Superior temporal gyrus (tissue), 1 donor: ENCODE measurements at regions not wholly inside any gene's neighbourhood (a gene's known extent, or its start where the extent isn't known, plus 50 kb on each side); places are given as distances from the start of the nearest gene placed in this dataset.

Experiments used
- DNase-seq: peaks from one replicate; pipeline ENCODE4 v3.0.0-alpha.2; 2016; ENCODE audit errors: extremely low spot score

DNA sequence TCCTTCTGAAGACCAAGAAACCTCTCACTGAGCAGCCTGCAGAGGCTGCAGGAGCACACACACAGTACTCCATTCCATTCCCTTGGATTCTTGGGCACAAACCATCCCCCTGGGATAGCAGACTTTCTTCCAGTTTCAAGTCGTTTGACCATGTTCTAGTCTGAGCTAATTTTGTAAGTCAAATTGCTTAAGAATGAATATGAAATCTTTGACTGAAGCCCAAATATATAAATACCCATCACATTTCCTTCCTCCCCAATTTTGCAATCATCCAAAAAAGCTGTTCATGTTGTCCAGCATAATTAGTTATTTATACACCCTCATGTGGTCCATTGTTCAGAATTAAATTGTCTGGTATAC is 231.2 kb upstream of the TPRG1 start:
- no peak for DNase-seq

DNA sequence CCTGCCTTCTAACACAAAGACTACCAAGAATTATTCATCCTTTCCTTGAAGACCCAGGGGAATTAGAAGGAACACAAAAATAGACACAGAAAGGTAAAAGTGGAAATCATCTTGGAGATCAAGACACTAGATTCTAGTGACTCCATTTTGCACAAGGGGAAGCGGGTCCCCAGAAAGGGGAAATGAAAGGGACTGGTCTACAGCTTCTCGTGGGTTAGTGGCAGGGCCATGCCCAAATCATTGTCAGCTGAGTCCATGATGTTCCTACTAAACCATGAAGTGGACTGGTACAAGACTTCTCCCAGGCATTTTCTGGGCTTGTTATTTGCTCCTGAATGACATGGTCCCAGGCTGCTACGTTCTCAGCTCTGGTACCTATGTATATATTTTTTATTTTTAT is 230.7 kb upstream of the TPRG1 start:
- DNase-seq, result no peak

DNA sequence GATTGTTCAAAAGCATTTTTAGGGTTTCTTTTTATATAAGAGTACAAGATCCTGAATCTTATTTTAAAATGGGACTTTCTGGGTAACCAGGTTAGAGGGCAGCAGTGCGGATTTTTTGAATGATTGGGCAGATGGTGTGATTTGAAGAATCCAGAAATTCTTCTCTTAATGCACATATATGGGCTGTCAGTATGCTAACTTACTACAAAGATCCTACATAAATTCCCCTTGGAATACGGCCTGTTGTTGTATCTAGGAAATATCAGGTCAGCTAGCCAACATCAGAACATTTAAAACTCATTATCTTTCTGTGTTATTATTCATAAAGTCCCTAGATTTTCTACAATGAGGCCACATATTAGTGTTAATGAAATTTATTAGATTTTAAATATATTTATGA is 229.6 kb upstream of the TPRG1 start:
- no peak for DNase-seq

DNA sequence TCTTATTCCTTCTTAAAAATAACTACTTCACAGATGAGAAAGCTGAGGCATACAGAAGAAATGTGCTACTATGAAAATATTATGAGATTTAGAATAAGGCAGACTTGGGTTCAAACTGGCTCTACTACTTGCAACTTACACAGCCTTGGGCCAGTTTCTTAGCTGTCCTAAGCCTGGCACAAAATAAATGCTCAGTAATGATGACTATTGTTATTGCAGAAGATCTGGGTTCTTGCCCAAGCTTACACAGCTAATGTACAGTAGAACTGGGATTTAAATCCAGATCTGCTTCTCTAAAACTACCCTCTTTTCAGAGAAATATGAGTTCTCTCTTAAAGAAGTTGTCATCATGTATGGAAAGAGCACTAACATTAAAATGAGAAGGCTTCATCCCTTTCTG is 228.2 kb upstream of the TPRG1 start:
- no peak for DNase-seq

DNA sequence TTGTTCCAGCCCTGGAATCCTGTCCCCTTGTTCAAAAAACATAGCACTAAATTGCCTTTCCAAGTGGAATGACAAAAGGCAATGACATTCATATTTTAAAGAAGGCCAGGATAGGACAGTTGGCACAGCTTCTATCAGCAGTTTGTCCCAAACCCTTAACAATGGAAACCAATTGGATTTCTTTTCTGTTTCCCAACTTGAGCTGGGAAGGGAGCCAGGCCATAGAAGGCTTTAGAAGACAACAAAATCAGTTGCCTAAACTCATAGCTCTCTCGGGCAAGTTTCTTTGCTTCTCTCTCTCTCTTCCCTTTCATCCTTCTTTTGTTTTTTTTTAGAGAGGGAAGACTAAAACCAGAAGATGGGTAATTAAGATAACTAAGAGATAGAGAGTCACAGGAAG is 227.7 kb upstream of the TPRG1 start:
- DNase-seq, result no peak

DNA sequence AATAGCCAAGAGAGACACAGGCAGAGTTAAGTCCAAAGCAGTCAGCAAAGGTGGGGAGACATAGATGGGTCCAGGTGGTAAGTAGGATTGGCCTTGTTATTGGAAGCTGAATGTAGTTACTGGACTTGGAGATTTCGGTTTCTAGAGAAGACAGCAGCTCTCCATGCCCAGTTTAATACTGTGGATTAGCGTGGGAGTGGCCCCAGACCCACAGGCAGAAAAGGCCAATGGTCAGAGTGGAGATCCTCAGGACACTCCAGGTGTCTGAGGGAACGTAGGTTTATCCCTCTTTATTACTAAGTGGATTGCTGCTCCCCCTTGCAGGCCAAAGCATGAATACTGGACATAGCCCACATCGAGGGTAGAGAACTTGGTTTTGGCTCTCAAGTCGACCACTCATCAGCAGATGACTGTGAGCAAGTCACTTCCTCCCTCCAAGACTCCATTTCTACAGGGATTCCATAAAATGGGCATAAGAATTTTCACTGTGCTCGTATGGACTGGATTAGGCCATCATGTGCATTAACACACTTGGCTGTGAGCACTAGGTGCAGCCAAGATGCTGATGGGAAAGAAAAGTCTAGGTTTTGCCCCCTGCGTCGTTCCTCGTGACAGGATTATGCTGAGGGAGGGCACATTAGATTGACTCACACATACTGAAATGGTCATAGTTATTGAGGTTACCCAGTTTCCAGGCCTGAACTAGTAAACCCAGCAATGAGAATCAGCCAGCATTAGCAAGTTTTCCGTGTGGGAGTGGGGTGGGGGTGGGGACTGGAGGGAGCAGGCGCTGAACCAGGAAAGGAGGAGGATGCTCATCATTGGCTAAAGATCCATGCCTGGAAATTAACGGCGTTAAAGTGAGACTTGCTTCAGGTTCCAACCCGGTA is 225.2 kb upstream of the TPRG1 start:
- peak; percentile 39 for DNase-seq

DNA sequence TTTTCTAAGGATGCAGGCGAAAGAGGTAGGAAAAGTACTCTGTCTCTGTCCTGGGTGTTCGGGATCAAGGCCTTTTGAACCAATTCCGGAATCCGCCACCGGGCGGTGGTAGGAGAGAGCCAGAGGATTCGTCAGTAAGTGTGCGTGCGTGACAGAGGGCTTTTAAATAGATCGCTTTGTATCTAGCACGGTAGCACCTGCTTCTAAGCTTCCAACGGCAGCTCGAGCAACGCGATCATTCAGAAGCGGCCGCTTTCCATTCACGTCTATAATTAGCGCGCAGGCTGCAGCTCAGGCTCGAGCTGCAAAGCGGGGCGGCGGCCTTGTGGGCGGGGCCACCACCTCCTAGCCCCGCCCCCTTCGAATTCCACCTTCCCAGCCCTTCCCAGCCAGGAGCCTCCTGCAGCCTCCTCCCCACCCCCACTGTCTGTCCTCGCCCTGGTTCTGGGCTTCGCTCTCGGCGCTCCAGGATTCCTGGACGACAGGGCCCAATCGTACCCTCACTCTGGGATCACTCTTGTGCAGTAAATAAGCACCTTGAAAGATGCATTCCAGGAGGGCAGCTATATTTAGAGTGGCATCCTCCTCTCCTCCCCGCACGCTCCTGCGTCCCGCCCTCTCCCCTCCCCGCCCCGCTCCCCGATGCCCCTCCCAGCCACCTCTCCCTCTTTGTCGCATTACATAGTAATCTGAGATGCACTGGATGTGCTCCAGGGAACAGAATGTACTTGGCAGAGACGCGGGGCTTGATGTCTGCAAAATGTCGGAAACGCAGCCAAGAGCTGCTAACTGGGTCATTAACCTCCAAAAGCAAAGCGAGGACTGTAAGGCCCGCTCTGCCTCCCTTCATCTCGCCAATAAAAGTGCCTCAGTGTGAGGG is 224.1 kb upstream of the TPRG1 start:
- peak; percentile 97 for DNase-seq

DNA sequence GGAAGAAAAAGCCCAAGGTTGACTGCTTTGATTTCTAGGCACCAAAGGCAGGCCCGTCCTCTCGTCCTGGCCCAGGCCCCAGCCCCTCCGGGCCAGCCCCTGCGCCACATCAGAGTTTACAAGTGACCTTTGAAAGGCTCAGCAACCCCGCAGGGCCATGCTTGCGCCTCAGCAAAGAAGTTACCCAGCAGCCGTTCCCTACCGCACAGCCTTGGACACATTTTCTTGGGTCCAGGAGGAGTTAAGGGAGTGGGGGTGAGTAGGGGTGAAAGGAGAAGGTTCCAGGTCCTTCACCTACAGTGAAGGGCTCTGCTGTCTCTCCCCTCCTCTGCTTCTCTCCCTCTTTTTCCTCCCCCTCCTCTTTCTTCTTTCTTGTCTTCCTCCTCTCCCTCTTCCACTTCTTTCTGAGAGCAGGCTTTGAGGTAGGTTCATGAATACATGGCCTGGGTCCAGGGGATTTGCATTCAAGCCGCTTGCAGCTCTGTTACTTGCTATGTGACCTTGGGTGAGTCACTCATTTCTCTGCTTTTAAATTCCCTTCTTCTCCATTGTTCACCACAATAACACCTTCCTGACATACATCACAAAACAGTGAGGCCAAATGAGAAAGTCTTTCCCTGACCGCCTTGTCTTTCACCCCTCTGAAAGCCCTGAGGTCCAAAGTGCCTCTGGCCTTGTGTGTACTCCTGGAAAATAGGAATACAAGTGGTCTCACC is 223.3 kb upstream of the TPRG1 start:
- DNase-seq, result peak; percentile 71

DNA sequence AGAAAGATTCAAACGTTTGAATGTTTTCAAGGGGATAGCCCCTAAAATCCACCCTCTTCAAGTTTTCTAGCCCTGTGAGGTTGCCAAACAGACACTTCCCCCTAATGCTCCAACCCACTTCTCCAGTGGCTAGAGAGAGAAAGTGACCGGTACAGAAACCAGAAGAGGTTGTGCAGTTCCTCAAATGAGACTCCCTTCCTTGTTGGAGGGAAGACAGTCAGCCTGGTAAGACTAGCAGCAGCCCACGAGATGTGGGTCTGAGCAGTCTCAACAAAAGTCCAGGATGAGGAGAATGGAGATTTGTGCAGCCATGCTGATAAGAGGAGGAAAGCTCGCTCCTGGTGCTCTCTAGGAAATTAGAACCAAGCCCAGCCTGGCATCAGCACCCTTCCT is 222.8 kb upstream of the TPRG1 start:
- peak; percentile 61 for DNase-seq

DNA sequence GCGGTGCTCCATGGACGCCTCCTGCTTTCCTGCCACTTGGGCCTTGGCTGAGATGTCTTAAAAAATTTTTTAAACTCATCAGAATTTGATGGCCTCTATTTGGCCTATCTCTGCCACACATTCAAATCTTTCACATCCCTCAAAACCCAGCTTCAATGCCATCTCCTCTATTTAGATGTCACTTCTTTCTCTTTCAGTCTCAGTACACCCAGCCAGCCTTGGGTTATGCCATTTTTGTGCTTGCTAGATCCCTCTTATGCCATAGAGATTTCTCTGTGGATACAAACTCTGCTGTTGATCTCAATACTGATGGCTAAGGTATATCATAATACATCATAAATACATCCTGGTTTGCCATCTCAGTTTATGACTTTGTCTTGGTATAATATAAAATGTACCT is 222.3 kb upstream of the TPRG1 start:
- DNase-seq, result peak; percentile 28

DNA sequence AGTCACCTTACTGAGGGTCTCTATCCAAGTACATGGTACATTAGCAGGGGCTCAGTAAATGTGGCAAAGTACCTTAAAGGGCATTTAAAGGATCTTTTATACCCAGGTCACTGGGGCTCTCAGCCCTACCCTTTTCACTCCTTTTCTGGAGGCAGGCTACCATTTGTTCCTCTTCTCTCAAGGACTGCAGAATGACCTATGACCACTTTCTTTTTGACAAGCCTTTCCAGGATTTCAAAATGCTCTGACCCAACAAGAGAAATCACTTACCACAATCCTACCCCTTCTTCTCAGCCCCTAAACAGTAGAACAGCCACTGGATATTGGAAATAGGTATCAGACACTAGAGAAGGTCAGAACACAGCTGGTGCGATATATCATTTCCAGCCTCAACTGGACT is 221.8 kb upstream of the TPRG1 start:
- no peak for DNase-seq

DNA sequence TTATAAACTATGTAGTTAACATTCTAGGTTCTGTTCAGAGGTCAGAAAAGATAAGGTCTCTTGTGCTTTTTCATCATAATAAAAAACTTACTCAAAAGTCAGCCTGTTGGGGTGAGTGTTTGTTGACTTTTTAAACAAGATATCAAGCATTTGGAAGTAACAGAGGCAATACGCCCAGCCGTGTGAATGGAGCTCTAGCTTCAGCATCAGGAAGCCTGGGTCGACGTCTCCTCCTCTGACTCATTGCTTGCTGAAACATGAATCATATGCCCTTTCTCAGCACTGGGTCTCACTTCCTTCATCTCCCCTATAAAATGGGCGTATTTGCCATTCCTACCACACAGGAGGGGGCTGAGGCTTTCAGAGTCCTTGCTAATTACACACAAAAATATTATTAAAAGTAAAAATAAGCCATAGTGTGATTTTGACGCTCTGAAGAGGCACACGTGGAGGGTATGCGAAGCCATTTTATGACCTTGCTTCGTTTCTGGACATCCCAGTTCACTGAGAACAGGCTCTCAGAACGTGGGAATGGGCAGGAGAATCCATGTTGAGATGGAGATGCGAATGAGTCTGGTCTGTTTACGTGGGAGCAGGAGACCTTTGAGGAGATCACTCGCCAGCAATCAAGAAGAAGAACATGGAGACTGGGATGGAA is 220.8 kb upstream of the TPRG1 start:
- no peak for DNase-seq

DNA sequence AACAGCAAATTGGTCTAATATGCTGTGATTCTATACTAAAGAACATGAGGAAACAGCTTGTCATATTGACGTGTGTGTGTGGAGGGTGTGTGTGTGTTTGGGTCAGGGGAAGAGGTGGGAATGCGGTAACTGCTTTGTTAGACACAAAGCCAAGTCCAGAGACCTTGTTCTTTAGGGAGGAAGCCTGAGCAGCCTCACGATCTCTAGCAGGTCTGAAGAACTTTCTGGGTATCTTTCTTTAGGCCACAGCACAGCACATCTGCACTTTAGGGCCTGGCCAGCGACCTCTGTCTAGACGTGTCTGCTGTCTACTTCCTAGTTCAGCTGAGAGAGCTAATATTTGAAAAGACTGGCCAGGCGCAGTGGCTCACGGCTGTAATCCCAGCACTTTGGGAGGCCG is 220.0 kb upstream of the TPRG1 start:
- no peak for DNase-seq

DNA sequence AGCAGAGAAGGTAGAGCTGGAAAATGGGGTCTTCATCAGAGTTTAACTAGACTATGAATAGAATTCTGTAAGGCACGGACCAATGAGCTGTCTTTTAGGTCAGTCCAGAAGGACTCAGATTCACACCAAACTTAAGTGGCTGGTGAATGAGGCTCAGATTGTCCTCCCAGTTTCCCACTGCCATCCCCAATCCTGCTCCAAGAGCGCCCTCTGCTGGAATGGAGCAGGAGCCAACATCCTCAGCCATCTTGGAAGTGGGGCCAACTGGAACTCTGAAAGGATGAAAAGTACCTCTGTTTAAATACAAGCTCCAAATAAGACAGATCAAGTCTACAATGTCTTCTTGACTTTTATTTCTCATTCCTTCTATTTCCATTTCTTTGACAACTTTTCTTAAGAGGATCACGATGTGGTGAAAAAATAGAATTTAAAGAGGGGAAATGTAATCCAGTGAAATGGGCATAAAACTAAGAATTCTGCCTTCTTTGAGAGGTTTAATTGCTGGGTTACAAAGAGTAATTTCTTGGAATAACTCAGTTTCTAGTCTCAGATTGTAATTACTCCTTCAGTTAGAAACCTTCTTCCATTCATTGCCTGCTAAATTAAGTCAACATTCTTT is 217.1 kb upstream of the TPRG1 start:
- DNase-seq, result peak; percentile 98

DNA sequence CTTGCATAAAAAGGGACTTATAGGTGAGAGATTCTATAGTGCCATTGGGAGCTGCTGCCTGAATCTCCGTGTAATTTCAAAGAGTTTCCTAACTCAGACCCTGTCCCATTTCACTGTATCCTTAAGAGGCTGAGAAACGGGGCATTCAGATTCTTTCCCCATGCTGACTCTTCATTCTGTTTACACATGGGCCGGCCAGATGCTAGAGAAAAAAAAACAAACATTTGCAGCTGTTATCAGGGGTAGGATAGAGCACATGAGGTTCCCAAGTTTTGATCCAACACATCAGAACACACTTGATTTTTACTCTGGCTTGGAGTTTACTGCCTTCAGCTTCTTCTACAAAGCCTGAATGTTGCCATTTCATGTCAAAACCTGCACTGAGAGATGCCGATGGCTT is 215.9 kb upstream of the TPRG1 start:
- DNase-seq, result no peak

DNA sequence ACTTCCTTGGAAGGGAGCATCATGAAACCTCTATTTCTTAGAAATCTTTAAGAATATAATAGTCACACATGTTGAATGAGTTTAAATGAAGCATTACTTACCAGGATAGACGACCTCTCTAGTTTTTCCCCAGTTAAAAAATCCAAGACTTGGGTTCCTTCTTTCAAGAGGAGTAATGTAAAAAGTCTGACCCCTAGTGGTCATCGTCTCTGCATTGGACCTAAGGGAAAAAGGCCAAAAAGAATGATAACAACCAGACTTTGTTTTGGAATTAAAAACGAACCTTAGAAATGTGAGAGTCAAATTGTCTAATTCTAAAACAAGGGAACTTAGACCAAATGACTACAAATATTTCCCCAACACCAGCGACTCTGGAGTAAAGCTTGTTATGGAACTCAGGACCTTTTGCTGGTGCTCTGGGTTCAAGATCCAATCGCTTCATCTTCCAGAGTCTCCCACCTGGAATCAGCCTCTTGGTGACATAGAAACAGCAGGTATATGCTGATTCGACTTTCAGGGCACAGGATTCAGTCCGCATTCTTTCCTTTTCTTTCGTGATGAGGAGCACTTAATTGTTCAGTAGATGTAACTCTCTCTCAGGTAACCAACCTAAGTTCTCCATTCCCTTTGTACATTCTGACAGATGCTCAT is 214.8 kb upstream of the TPRG1 start:
- peak; percentile 94 for DNase-seq

DNA sequence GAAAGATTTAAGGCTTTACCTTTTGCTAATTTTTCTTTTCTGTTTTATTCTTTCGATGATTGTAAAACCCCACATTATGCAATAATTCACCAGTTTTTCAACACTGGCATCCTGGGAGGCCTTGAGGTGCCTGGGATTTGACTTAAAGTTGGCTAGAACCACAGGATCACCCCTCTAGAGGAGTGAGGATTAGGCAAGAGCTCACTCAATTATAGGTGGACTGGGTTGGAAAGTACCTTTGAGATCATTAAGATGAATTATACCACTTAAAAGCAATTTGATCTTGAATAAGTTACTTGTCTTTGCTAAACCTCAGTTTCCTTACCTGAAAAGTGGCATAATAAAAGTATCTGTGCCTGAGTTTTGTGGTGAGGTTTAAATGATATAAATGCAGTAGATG is 212.8 kb upstream of the TPRG1 start:
- no peak for DNase-seq

DNA sequence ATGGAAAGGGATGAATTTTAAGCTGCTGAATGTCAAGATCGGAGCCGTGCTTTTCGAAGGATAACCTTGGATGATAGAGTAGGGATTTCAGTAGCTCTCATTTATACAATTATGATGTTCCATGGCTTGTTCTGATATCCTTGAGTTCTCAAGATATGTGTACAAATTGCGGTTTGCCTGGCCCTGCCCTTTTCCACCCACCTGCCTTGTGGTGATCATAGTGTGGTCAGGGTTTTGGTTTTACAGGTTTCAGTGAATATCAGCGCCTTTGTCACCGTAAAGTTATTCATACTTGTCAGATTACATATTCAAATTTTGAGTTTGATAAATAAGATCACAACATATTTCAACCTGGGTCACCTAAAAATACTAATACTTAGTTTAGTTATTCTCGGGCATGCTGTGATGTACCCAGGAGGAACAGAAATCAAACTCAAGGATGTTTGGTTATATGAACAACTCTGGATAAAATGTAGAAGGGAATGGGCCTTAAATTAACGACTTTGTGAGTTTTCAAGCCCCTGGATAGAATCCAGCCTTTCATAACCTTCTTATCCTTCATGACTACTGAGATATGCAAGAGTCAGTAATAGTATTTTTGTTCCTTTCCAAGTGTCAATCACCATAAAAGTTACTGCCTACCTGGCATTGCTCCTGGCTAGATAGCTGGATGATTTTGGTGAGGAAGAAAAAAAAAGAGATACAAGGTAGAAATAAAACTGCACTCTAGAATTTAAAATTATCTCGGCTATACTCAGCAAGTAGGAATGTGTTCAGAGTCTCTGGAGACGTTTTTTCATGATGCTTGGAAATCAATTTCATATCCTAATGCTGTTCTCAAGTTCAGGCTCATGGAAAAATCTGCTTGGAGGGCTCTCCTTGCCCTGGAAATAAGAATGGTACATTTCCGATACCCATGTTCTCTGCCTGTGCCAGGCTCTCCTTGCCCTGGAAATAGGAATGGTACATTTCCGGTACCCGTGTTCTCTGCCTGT is 209.2 kb upstream of the TPRG1 start:
- DNase-seq, result no peak

DNA sequence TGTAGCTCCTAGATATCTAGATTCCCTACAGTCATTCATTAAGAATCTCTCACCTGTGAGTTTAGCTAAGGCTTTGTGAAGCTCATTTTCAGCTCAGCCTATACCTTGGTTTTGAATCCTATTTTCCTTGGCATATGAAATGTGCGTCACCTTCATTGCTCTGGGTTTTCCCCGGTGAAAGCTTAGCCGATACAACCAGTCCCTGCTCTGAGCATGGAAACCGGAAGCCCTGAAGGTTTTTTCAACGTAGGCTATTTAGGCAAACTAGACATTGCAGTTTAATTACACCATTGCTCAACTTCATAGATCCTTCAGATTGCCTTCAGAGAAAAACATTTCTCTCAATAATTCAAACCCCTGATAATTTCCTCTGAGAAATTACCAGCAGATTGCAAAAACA is 206.8 kb upstream of the TPRG1 start:
- DNase-seq, result no peak

DNA sequence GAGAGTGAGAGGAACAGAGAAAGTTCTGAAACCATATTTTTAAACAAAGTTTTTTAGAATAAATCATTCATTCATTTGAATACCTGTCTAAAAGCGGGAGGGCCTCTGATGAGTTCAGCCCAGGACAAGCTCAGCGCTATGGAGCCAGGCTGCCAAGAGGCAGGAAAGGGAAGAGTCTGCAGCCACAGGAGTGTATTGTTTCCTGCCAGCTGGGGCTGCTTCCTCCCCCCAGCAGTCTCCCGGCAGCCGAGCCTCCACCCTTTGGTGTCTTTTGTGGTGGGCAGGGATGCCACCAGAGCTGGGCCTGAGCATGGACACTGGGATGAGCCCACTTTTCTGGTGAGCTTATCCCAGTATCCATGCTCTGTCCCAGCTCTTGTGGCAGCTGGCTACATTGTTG is 199.5 kb upstream of the TPRG1 start:
- DNase-seq, result no peak
